ENCODE measurements at regions not wholly inside any gene's neighbourhood (a gene's known extent, or its start where the extent isn't known, plus 50 kb on each side); places are given as distances from the start of the nearest gene placed in this dataset.

- intact Hi-C loops (cut with micrococcal nuclease): no loop called here
- no peak for TF ChIP-seq CTCF (IDR thresholded peaks at IDR 0.05)
- H3K4me3 Mint-ChIP-seq: no peak overlapping the region
- no peaks in the 10 kb centered on the region for H3K36me3 Mint-ChIP-seq (ENCODE audit: low read depth)
- no peaks in the 10 kb centered on the region for H3K4me1 Mint-ChIP-seq (ENCODE audit: low read depth)
- ATAC-seq (no peak), DNase-seq (no peak)
- POLR2A ChIA-PET: interaction anchor here (0.6 kb wide), 1 partner anchor 30 kb away, joined by 4 read pairs; no protein-coding TSS in a partner anchor
- no peaks in the 10 kb centered on the region for H3K27me3 Mint-ChIP-seq
- no peak overlapping the region for H3K27ac Mint-ChIP-seq
- H3K9me3 Mint-ChIP-seq: peaks cover 3% of the 10 kb centered on the region
- CTCF ChIA-PET: interaction anchor here (1.1 kb wide), 1 partner anchor 19 kb away, joined by 3 read pairs; no protein-coding TSS in a partner anchor
Measured at GRCh38 chr1:217182992-217183391, 447.9 kb downstream of the GPATCH2 start.

- ChIA-PET CTCF (no interaction called here), POLR2A (no interaction called here)
- DNase-seq: no peak
- Mint-ChIP-seq H3K4me3 (no peak overlapping the region), H3K36me3 (ENCODE audit: low read depth) (no peaks in the 10 kb centered on the region), H3K27ac (no peak overlapping the region), H3K4me1 (ENCODE audit: low read depth) (no peaks in the 10 kb centered on the region), H3K9me3 (peaks cover 3% of the 10 kb centered on the region), H3K27me3 (no peaks in the 10 kb centered on the region)
- no peak for ATAC-seq
- intact Hi-C loops (cut with micrococcal nuclease): no loop called here
- TF ChIP-seq CTCF (IDR thresholded peaks at IDR 0.05): no peak
Measured at GRCh38 chr1:217181756-217182155, 449.1 kb downstream of the GPATCH2 start.

GRCh38 chr1:217181176-217181746 is 449.6 kb downstream of the GPATCH2 start:
- no peaks in the 10 kb centered on the region for H3K36me3 Mint-ChIP-seq (ENCODE audit: low read depth)
- no peaks in the 10 kb centered on the region for H3K4me1 Mint-ChIP-seq (ENCODE audit: low read depth)
- no peaks in the 10 kb centered on the region for H3K27me3 Mint-ChIP-seq
- no peak for DNase-seq
- peaks cover 3% of the 10 kb centered on the region for H3K9me3 Mint-ChIP-seq
- no peak for ATAC-seq
- intact Hi-C loops (cut with micrococcal nuclease): no loop called here
- H3K27ac Mint-ChIP-seq: no peak overlapping the region
- no peak overlapping the region for H3K4me3 Mint-ChIP-seq
- no peak for TF ChIP-seq CTCF (IDR thresholded peaks at IDR 0.05)
- CTCF ChIA-PET: no interaction called here
- POLR2A ChIA-PET: no interaction called here

- no peak overlapping the region for H3K4me3 Mint-ChIP-seq
- H3K36me3 Mint-ChIP-seq (ENCODE audit: low read depth): no peaks in the 10 kb centered on the region
- H3K9me3 Mint-ChIP-seq: peaks cover 3% of the 10 kb centered on the region
- POLR2A ChIA-PET: no interaction called here
- no peak for TF ChIP-seq CTCF (IDR thresholded peaks at IDR 0.05)
- H3K27me3 Mint-ChIP-seq: no peaks in the 10 kb centered on the region
- DNase-seq: no peak
- CTCF ChIA-PET: no interaction called here
- H3K27ac Mint-ChIP-seq: no peak overlapping the region
- no peak for ATAC-seq
- H3K4me1 Mint-ChIP-seq (ENCODE audit: low read depth): no peaks in the 10 kb centered on the region
- intact Hi-C loops (cut with micrococcal nuclease): no loop called here
Measured at GRCh38 chr1:217180443-217180842, 450.4 kb downstream of the GPATCH2 start.

- intact Hi-C loops (cut with micrococcal nuclease): no loop called here
- H3K9me3 Mint-ChIP-seq: no peaks in the 10 kb centered on the region
- H3K36me3 Mint-ChIP-seq (ENCODE audit: low read depth): no peaks in the 10 kb centered on the region
- no peak for DNase-seq
- no peak for ATAC-seq
- no peak for TF ChIP-seq CTCF (IDR thresholded peaks at IDR 0.05)
- no peaks in the 10 kb centered on the region for H3K27me3 Mint-ChIP-seq
- ChIA-PET CTCF (interaction anchor here (1.2 kb wide), 1 partner anchor 18 kb away, joined by 3 read pairs; no protein-coding TSS in a partner anchor), POLR2A (no interaction called here)
- no peaks in the 10 kb centered on the region for H3K4me1 Mint-ChIP-seq (ENCODE audit: low read depth)
- no peak overlapping the region for H3K27ac Mint-ChIP-seq
- no peak overlapping the region for H3K4me3 Mint-ChIP-seq
Measured at GRCh38 chr1:217164403-217164802, 441.2 kb upstream of the ESRRG start.
